Stimulated activated naive CD4-positive, alpha-beta T cell treated with Interleukin-2 at 50 U/mL for 16 hours (primary cell): ENCODE measurements at regions not wholly inside any gene's neighbourhood (a gene's known extent, or its start where the extent isn't known, plus 50 kb on each side); places are given as distances from the start of the nearest gene placed in this dataset.

Experiments
- DNase-seq: peaks from one replicate; lab custom pipeline; 2025; lab: John Stamatoyannopoulos, UW

GRCh38 chr3:102183186-102183585 is 251.6 kb upstream of the ZPLD1 start:
- no peak for DNase-seq

- no peak for DNase-seq
Measured at GRCh38 chr3:102183623-102184022, 251.2 kb upstream of the ZPLD1 start.

- DNase-seq = no peak
Measured at GRCh38 chr3:102189541-102189940, 245.3 kb upstream of the ZPLD1 start.

- DNase-seq = no peak
Measured at GRCh38 chr3:102189956-102190723, 244.7 kb upstream of the ZPLD1 start.

- DNase-seq = no peak
Measured at GRCh38 chr3:102192575-102192974, 242.2 kb upstream of the ZPLD1 start.

GRCh38 chr3:102193255-102193654 is 241.6 kb upstream of the ZPLD1 start:
- DNase-seq = no peak

- no peak for DNase-seq
Measured at GRCh38 chr3:102194001-102194400, 240.8 kb upstream of the ZPLD1 start.

GRCh38 chr3:102194760-102195159 is 240.1 kb upstream of the ZPLD1 start:
- no peak for DNase-seq

- no peak for DNase-seq
Measured at GRCh38 chr3:102195198-102195948, 239.4 kb upstream of the ZPLD1 start.

GRCh38 chr3:102200126-102200525 is 234.7 kb upstream of the ZPLD1 start:
- DNase-seq = no peak

- no peak for DNase-seq
Measured at GRCh38 chr3:102200560-102200959, 234.3 kb upstream of the ZPLD1 start.

GRCh38 chr3:102205647-102206046 is 229.2 kb upstream of the ZPLD1 start:
- no peak for DNase-seq

GRCh38 chr3:102206511-102207031 is 228.2 kb upstream of the ZPLD1 start:
- no peak for DNase-seq

- DNase-seq = no peak
Measured at GRCh38 chr3:102207151-102207571, 227.7 kb upstream of the ZPLD1 start.

- no peak for DNase-seq
Measured at GRCh38 chr3:102215166-102215565, 219.6 kb upstream of the ZPLD1 start.

- no peak for DNase-seq
Measured at GRCh38 chr3:102223132-102223531, 211.7 kb upstream of the ZPLD1 start.

- no peak for DNase-seq
Measured at GRCh38 chr3:102224171-102224570, 210.6 kb upstream of the ZPLD1 start.

- no peak for DNase-seq
Measured at GRCh38 chr3:102225005-102225404, 209.8 kb upstream of the ZPLD1 start.

GRCh38 chr3:102225407-102226132 is 209.2 kb upstream of the ZPLD1 start:
- no peak for DNase-seq

- DNase-seq = no peak
Measured at GRCh38 chr3:102226463-102226862, 208.4 kb upstream of the ZPLD1 start.

GRCh38 chr3:102229062-102229655 is 205.7 kb upstream of the ZPLD1 start:
- peak; percentile 48 for DNase-seq

GRCh38 chr3:102230057-102230456 is 204.8 kb upstream of the ZPLD1 start:
- no peak for DNase-seq
